HG03354 (cell line): ENCODE measurements at regions not wholly inside any gene's neighbourhood (a gene's known extent, or its start where the extent isn't known, plus 50 kb on each side); places are given as distances from the start of the nearest gene placed in this dataset.

ENCODE experiments used
- ATAC-seq: cut with Tn5 transposase; IDR thresholded peaks from one replicate; pipeline ENCODE4 v1.9.1; 2021; ENCODE audit warnings: mild to moderate bottlenecking; ENCODE audit not compliant: unreplicated experiment, poor library complexity, severe bottlenecking

DNA sequence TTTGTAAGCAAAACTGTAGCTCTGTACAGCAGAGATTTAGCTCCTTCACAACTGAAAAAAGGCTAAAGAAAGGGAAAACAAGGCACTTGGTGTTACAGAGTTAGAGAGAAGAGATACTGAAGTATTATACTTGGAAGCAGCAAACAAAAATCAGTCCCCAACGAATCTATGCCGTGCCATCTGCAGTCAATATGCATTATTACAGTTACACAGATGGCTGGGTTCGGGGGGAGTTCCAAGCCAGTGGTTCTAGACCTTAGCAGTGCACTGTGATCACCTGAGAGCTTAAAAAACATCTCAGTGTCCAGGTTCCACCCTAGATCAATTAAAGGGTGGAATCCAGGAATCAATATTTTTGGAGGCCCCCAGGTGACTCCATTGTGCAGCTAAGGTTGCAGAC, 489.9 kb downstream of the SHISA9 start:
- ATAC-seq = no peak

DNA sequence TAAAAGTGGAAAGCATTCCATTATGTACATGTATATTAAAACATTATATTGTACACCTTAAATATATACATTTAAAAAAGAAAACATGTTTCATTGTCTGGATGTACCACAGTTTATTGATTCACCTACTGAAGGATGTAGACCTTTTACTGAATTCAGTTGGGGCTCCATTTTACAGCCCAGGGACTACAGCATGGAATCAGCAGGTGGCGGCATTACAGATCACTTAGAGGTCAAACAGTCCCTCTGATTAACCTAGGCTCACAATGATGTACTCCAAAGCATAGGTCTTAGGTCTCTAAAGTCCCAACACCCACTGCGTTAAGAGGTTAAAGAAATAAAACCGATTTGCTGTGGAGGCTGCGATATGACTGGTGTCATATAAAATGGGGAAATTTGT, 490.9 kb downstream of the SHISA9 start:
- no peak for ATAC-seq

DNA sequence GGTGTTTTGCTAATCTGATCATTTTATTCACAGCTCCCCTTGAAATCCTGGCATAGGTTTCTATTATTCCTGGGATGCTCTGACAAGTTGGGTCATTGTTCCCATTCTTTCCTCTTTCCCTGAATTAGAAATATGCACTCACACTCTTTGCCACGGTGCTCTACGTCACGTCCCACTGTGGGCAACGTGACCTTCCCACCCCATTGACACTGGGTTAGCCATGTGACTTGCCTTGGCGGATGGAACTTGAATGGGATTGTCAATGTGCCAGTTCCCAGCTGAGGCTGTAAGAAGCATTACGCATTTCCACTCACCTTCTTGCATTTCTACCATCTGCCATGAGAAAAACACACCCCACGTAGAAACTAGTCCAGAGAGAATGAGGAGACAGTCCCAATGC, 492.4 kb downstream of the SHISA9 start:
- no peak for ATAC-seq

DNA sequence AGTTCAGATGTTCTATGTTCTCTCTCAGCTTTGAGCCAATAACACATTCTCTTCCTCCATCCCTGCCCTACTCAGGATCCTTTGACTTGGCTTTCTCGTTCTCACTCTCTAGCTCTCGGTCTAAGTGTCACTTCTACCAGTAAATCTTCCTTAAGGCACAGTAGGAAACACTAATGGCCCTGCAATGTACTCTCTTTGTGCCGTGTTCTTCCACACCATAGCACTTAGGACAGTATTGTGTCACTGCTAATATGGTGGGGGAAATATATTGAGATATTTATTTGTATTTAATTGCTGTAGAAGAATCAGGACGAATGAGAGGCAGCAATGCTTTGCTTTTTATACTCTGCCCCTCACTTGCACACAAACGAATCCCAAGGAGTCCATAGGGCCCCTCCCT, 493.1 kb downstream of the SHISA9 start:
- no peak for ATAC-seq

DNA sequence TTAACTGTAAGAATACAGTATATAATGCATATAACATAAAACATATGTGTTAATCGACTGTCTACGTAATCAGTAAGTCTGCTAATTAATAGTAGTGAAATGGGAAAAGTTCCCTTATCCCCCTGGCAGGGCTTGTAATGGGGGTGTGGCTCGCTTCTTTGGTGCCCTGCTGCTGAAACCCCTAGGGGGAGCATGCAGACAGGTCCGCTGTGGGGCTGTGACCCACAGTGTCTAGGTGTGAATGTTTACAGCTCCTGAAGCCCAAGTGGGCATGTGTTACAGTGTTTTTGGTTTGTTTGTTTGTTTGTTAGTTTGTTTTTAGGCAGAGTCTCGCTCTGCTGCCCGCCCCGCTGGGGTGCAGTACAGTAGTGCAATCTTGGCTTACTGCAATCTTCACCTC, 495.7 kb downstream of the SHISA9 start:
- no peak for ATAC-seq

DNA sequence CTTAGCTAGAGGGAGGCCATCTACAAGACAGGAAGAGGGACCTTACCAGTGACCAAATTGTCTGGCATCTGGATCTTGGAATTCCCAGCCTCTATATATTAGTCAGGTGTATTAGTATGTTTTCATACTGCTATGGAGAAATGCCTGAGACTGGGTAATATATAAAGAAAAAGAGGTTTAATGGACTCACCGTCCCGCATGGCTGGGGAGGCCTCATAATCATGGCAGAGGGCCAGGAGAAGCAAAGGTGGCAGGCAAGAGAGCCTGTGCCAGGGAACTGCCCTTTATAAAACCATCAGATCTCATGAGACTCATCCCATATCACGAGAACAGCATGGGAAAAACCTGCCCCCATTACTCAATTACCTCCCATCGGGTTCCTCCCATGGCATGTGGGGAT, 500.2 kb downstream of the SHISA9 start:
- no peak for ATAC-seq

DNA sequence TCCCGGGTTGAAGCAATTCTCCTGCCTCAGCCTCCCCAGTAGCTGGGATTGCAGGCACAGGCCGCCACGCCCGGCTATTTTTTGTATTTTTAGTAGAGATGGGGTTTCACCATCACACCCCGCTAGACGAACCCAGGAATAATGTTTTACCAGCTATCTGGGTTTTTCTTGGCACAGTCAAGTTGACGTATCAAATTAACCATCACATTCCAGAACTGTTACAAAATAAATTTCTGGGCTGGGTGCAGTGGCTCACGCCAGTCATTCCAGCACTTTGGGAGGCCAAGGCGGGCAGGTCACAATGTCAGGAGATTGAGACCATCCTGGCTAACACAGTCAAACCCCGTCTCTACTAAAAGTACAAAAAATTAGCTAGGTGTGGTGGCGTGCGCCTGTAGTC, 501.2 kb downstream of the SHISA9 start:
- ATAC-seq = no peak

DNA sequence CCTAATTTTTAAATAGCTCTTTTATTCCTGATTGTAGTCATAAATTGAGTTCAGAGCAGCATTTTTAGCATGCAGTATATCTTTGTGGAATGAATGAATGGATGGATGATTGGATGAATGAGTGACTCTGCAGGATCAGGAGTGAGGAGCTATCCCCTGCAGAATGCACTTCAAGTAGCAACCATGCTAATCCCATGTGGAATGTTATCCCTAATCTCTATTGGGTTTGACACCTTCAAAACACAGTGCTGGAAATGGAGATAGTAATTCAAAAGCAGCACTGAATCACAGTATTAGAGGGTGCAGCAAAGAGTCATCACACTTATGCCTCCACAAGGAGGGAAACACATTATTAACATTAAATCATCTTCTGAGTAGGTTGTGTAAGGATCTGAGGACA, 501.9 kb downstream of the SHISA9 start:
- ATAC-seq = no peak

DNA sequence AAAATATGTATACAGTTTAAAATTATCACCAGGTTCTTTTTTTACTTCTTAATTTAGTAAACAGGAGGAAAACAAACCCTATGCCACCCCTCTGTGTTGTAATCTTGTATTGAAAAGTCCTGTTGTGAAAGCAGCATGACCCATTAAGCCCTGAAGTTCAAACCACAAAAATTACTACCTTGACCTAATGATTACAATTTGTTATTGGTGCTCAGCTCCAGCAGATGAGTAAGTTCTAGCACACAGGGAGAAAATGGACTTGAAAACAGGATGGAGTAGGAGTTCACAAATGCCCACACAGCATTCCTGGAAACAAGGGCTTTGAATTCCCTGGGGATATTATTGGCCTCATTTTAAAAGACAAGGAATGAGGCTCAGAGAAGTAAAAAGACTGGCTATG, 505.8 kb upstream of the ERCC4 start:
- ATAC-seq = no peak

DNA sequence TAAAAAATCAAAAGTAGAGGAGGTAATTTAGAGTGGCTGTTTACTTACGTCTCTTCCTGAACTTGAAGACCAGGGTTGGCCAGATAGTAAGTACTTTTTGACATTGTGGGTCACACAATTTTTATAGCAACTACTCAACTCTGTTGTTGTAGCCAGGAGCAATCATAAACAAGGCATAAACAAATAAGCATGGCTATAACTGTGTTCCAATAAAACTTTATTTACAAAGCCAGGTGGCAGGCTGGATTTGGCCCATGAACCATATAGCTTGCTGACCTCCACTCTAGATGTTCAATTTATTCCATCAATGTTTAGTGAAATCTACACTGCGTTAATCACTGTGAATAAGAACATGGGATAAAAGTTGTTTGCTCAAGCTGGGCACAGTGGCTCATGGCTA, 500.4 kb upstream of the ERCC4 start:
- no peak for ATAC-seq

DNA sequence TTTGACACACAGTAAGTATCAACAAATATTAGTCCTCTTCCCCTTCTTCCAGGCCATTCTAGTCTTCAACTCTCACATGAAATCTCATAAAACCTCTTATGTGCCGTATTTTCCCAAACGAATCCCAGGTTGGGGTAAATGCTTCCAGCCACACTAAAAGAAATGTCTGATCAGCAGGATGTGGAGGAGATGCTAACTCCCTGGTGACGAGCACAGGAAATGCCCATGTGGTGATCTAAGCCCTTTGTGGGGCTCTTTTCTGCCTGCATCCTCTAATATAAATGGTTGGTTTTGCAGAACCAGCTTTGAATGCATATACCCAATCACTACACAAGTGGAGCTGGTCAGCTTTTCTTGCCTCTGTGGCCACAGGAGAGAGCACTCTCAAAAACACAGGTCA, 498.2 kb upstream of the ERCC4 start:
- ATAC-seq = no peak

DNA sequence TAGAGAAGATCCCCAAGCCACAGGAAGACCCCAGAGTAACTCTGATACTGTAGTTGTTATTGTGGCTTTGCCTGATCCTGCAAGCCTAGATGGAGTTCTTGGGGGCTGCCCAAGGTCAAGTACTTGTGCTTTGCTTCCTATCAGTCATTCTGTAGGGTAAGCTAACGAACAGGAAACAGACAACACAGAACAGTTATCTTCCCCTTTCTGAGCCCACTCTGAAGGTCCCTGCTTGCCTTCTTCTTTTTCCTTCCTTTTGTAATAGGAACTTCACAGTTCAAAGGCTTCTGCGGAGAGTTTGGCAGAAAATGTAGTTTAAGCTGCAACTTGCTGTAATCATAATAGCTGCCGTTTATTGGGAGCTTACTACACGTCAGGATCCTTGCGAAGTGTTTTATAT, 494.1 kb upstream of the ERCC4 start:
- ATAC-seq = no peak

DNA sequence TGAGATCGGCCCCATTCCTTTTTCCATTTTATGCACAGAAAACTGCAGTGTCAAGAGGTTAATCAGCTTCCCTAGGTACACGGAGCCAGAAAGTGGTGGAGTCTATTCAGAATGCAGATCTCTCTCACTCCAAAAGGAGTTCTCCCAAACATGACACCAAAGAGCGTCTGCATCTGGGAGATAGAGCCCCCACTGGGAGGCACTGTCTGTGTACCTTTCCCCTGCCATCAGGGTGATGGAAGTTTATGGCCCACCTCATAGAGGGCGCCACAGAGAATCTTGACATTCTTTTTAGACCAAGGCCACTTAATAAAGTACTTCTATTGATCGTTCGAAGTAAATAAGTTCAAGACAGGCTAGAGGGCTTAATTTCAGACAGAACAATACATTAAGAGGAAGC, 493.7 kb upstream of the ERCC4 start:
- ATAC-seq = no peak

DNA sequence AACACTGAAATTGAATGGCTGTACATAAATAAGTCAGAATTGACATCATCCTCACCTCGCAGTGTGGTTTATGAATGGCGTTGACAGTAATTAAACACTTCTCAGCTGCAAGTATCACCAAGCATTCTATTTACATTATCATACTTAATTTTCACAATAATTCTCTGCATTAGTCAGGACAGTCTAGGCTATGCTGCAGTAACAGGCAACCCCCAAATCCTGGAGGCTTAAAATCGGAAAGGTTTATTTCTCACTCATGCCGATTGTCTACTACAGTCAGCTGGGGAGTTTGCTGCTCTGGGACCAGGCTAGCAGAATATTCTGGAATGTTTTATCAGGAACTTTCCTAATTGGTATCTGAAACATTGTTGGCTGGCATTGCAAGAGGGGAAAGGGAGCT, 493.2 kb upstream of the ERCC4 start:
- no peak for ATAC-seq

DNA sequence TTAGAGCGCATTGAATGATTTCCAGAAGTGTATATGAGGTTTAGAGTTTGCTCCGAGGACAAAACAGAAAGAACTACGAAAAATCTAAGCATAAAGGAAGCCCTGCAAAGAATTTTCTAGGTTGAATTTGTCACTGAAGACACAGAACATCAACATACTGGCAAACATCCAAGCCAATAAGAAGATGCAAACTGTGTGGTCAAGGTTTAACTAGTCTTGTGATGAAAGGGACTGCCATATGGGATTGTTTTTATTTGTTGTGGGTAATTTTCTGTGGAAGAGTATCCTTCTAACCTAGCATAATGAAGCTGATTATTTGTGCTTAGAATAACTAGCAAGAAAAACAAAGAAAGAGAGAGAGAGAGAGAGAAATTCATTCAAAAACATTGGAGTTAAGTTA, 492.0 kb upstream of the ERCC4 start:
- no peak for ATAC-seq

DNA sequence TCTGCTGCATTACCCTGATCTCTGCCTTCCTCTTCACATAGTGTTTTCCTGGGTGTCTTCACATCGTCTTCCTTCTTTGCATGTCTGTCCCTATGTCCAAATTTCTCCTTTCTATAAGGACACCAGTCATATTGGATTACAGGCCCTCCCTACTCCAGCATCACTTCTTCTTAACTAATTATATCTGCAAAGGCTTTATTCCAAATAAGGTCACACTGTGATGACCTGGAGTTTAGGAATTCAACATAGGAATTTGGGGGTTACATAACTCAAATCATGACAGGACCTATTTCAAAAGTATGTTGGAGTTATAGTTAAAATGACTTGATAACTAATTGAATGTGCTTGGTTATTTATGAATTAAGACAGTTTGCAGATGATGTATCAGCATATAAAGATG, 490.5 kb upstream of the ERCC4 start:
- ATAC-seq = no peak

DNA sequence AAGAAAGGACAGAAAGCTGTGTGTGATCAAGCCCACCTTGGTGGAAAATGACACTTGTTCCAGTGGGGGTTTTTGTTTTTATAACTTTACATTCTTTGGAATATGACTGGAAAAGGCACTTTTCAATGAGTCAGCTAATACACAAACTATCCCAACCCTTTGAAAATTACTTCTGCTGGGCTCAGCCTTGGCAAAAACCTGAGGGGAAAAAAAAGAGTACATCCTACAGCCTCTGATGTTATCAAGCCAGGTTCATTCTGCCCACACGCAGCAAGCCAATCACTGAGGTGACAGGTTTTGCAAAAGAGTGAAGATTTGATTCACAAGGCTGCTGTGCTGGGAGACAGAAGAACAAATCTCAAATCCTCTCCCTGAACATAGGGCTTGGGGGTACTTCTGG, 484.5 kb upstream of the ERCC4 start:
- ATAC-seq = no peak

DNA sequence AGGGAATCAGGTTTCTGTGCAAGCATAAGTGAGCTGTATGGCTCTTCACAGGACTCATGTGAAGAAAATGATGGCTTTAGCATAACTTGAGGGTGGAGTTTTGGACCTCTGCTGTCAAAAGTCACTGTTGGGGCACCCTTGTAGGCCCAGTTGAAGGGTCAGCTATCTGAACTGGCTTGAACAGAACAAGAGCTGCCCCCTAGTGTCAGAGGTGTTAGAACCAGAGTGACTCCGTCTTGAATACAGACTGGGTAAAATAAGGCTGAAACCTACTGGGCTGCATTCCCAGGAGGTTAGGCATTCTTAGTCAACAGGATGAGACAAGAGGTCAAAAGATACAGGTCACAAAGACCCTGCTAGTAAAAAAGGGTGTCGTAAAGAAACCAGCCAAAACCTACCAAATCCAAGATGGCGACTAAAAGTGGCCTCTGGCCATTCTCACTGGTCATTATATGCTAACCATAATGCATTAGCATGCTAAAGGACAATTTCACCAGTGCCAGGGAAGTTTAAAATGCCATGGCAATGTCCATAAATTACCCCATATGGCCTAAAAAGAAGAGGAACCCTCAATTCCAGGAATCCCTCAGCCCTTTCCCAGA, 484.0 kb upstream of the ERCC4 start:
- peak; percentile 6 for ATAC-seq

DNA sequence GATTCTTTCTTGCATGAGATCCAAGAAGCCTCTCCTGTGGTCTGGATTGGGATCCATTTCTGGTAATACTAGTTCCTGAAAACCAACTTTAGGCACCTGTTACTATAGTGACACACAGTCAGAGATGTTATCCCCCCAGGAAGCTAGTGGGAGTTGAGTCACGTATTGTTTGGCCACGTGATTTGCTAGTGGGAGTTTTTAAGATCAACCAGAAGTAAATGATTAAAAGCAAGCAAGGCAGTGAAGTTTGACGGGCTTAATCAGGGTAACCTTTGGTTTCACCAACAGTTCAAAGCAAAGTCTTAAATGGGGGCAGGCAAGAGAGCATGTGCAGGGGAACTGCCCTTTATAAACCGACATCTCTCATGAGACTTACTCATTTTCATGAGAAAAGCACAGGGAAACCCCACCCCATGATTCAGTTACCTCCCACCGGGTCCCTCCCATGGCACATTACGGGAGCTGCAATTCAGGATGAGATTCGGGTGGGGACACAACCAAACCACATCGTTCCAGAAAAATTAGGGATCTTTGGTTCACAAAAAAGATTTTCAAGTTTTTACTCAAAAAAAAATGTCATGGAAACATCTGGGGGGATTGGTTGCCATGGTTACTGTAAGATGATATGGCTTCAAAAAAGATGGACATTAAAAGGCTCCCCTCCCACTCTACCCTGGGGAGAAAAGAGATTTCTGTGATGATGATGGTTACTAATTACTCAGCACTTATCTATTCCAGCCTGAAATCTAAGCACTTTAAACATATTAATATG, 483.1 kb upstream of the ERCC4 start:
- peak; percentile 80 for ATAC-seq

DNA sequence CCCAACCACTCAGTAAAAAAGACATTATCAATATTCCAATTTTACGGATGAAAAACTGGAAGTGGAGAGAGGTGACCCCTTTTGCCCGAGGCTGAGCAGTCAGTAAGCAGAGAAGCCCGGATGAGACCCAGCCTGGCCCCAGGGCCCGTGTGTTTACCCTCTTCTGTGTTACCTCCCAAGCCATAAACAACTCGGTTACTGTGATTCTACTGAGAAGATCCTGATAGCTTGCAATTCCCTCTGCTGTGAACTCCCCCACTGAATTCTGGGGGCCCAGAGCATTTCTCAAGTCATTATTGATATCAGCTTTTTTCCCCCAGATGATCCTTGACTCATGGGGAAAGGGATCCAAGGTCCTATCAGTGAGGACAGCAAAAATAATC, 482.6 kb upstream of the ERCC4 start:
- no peak for ATAC-seq

DNA sequence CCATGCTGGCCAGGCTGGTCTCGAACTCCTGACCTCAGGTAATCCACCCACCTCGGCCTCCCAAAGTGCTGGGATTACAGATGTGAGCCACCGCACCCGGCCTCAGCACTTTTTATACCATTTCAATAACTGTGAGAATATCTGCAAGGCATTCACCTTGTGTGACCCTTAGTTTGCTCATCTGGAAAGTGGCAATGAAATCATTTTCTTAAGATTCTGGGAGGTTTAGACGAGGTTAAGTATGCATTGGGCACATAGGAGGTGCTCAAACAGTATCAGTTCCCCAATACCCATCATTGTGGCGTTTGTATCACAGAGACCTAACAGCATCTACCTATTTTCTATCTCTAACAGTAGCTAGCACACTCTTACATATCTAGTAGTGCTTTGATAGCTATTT, 481.9 kb upstream of the ERCC4 start:
- ATAC-seq = no peak

DNA sequence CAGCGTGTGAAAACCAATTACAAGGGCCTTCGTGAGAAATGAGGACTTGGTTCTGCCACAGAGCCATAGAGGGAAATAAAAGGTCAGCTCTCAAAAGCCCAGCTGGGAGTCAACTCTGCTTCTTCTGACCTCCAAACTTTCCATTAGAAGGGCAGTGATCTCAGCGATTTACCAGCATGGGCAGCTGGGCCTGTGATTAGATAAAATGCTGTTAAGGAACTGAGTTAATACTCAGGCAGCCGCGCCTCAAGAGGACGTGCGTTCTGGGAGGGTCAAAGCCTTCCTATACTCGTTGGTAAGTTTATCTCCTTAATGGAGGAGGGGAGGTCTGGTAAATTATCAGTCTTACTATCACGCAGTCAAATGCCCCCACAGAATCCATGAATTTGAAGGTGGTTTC, 480.2 kb upstream of the ERCC4 start:
- ATAC-seq = no peak
